Right forelimb (tissue), 1 donor: ENCODE measurements at regions not wholly inside any gene's neighbourhood (a gene's known extent, or its start where the extent isn't known, plus 50 kb on each side); places are given as distances from the start of the nearest gene placed in this dataset.
"Not testable (repeated sequence)": the region's sequence is repeated elsewhere in the genome, so short reads cannot be mapped to it uniquely, and the experiment has no call there.

Experiments
- DNase-seq: peaks from one replicate; pipeline ENCODE4 v3.0.0-alpha.2; 2018

DNA sequence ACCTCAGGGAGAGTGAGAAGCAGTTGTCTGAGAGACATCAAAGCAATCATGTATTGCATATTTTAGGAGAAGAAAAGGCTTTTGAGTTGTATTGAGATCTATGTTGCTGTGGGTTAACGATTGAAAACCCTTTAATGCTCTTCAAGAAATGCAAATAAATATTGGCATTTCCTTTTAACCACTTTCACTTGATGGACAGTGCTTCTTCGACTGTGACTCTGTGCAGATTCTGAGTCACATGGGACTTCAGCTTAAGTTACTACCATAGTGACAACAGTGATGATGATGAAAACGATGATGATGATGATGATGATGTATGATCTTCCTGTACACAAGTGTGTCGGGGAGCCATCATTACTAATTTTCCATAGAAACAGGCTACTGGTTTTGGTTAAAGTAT lies 181.8 kb downstream of the AKAIN1 start:
- DNase-seq = no peak

DNA sequence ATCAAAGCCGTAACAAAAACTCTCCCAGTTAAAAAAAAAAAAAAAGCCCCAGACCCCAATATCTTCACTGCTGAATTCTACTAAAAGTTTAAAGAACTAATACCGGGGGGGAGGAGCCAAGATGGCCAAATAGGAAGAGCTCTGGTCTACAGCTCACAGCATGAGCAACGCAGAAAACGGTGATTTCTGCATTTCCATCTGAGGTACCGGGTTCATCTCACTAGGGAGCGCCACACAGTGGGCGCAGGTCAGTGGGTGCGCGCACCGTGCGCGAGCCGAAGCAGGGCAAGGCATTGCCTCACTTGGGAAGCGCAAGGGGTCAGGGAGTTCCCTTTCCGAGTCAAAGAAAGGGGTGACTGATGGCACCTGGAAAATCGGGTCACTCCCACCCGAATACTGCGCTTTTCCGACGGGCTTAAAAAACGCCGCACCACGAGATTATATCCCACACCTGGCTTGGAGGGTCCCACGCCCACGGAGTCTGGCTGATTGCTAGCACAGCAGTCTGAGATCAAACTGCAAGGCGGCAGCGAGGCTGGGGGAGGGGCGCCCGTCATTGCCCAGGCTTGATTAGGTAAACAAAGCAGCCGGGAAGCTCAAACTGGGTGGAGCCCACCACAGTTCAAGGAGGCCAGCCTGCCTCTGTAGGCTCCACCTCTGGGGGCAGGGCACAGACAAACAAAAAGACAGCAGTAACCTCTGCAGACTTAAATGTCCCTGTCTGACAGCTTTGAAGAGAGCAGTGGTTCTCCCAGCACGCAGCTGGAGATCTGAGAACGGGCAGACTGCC lies 192.8 kb downstream of the AKAIN1 start:
- not testable (repeated sequence) for DNase-seq

DNA sequence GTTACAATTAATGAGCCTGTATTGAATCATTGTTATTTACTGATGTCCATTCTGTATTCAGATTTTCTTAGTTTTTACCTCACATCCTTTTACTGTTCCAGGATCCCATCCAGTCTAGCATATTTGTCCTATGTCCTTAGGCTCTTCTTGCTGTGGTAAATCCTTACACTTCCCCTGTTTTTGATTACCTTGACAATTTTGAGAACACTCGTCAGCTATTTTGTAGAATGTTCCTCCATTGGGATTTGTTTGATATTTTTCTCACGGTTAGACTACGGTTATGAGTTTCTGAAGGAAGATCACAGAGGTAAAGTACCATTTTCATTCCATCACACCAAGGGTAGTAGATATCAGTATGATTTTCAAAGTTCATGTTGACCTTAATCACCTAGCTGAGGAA lies 202.3 kb downstream of the AKAIN1 start:
- no peak for DNase-seq

DNA sequence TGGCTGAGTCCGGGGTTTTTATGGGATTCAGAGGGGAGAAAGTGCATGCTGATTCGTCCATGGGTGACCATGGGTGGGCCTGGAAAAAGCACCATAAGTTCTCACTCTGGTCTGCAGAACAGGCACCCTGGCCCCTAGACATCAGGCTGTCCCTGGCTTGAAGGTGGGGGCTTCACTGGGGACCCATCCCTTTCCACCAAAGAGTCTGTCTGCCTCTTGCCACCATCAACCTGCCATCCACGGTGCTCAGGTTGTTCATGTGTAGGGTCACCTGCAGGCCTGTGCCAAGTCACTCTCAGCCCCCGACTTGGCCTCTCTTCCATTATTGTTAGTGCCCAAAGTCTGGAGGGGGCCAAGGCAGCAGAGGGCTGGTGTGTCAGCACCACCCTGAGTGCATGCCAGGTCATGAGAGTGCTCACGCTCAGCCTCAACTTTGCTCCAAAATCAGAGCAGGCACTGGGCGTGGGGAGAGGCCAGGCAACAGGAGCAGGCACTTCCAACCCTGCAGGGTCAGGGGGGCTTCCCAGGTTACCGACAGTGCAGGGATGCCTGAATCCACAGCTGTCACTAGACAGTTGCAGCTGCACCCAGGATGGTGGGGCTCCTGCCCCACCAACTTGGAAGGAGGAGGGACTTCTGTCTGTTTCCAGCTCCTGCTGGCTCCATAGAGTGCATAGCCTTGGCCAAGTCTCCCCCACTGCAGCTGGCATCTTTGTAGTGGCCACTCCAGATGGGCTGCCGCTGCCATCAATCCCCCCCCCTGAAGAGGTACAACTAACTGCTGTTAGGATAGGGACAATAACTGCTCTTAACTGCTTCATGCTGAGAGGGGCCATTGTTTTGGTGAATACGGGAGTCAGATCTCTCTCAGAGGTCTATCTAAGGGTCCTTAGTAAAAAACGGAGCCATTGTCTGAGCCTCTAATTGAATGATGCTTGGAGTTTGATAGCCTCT lies 209.3 kb downstream of the AKAIN1 start:
- DNase-seq = no peak

DNA sequence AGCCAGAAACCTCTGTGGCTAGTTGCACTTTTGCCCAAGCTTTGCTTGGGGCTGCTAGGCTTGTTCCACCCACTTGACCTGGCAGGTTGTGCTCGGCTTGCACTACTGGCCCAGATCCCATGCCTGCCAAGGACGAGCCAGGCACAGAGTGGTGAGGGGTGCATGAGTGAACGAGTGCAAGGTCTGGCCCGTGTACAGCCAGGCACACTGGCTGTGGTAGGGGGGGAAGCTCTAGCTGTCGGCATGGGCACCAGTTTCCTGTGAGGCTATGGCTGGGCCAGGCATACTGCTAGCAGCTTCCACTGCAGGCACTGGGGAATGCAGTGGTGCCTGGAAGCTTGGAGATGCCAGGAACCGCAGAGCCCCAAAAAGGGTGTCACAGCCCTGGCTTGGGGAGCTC lies 210.4 kb downstream of the AKAIN1 start:
- no peak for DNase-seq

DNA sequence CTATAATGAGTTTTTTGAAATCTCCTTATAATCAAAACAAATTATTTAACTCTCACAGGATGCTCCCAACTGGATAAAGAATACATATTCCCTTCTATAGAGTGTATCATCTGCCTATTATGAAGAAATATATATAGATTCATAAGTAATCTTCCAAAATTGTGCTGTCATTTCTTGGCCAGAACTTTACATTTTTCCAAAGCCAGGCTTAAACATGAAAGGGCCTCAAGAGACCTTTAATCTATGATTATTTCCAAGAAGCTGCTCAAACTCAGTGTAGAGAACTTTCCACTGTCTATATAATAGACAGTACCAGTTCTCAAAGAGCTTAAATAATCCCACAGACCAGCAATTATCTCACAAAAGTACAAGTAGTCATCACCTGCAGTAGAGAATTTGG lies 211.0 kb downstream of the AKAIN1 start:
- no peak for DNase-seq

DNA sequence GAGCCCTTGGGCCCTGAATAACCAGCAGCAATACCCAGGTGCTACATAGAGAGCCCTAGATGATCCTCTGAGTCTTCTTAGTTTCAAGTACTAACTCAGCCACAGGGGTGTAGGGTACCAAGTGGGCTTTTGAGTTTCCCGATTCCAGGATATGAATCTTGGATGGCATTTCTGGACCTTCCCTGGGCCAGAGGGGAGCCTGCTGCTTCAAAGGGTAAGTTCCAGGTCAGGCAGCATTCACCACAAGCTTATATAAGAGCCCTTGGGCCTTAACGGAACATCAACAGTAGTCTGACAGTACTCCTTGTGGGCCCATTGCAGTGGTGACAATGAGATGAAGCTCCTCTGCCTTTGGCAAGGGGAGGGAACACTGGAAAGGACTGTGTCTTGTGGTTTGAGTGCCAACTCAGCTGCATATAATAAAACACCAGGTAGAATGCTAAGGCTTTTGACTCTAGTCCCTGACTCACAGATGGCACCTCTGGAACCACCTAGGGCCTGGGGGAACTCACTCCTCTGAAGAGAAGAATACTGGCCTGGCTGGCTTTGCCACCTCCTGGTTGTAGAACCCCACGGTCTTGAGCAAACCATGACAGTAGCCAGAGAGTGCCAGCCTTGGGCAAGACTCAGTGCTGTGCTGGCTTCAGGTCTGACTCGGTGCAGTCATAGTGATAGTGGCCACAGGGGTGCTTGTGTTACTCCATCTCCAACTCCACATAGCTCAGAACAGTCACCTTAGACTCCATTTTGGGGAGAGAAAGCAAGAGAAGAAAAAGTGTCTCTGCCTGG lies 235.7 kb downstream of the AKAIN1 start:
- no peak for DNase-seq

DNA sequence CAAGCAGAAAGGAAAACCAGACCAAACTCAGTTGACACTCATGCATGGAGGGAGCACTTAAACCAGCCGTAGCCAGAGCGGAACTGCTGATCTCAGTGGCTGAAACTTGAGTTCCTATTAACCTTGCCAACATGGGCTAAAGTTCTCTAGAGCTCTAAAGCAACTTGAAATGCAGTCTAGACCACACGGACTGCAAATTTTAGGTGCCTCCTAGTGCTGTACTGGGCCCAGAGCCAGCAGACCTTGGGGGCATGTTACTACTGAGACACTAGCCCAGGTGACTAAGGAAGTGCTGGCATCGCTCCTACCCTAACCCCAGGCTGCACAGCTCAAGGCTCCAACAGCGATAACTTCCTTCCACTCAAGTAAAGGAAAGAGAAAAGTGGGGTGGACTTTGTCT lies 236.5 kb downstream of the AKAIN1 start:
- DNase-seq = no peak

DNA sequence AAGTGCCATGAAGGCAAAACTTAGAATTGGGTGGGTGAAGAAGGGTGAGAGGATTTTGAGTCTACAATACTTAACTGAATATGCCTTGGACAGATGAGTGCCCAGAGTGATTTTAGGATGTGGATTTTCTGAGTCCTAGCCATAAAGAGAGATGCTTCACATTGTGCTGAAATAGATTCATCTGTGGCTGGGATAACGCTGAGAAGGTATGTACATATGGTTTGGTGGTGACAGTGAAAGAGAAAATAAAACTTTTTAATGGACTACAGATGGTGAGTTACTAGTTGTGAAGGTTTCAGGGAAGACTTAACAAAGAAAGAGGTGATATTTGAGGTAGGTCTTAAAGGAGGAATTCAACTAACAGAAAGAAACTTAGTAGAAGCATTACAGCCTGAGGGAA lies 265.8 kb downstream of the AKAIN1 start:
- no peak for DNase-seq

DNA sequence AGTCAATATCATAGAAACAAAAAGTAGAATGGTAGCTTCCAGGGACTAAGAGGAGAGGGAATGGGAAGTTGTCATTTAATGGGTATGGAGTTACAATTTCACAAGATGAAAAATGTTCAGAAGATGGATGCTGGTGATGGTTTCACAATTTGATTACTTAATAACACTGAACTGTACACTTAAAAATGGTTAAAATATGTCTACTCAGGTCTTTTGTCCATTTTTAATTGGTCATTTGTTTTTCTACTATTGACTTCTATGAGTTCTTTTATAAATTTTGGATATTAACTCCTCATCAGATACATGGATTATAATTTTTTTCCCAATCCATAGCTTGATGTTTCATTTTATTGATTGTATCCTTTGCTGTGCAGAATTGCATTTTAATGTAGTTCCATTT lies 275.5 kb downstream of the AKAIN1 start:
- DNase-seq = no peak

DNA sequence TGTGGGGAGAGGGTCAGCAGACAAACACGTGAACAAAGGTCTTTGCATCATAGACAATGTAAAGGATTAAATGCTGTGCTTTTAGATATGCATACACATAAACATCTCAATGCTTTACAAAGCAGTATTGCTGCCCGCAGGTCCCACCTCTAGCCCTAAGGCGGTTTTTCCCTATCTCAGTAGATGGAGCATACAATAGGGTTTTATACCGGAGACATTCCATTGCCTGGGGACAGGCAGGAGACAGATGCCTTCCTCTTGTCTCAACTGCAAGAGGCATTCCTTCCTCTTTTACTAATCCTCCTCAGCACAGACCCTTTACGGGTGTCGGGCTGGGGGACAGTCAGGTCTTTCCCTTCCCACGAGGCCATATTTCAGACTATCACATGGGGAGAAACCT lies 279.5 kb downstream of the AKAIN1 start:
- DNase-seq = not testable (repeated sequence)

DNA sequence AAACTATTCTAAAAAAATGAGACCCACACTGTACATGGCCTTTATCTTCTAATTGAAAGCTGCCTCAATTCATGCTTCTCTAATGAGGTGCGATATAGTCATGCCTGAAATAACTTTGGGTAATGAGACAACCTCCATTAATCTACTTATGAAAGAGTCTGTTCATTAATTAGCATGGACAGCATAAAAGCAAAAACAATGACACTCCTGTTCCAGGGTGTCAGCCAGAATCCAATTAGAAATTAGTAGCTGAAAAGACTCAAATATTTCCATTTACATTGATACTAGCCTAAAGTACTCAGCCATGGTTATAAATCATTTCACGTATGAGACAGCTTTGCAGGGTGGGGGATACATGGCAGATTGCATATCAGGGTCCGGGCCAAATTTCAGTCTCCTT lies 288.7 kb downstream of the AKAIN1 start:
- DNase-seq = no peak

DNA sequence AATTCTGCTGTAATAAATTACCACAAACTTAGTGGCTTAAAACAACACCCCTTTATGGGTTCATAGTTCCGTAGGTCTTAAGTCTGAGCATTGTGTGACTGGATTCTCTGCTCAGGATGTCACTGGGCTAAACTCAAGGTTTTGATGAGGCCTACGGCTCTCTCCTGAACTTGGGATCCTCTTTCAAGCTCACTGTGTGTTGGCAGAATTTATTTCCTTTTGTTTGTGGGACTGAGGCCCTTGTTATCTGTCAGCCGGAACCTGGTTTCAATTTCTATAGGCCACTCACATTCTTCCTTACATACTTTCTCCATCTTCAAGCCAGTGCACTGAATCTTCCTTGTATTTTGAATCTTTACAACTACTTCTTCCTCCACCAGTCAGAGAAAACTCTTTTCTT lies 290.2 kb downstream of the AKAIN1 start:
- DNase-seq = no peak

DNA sequence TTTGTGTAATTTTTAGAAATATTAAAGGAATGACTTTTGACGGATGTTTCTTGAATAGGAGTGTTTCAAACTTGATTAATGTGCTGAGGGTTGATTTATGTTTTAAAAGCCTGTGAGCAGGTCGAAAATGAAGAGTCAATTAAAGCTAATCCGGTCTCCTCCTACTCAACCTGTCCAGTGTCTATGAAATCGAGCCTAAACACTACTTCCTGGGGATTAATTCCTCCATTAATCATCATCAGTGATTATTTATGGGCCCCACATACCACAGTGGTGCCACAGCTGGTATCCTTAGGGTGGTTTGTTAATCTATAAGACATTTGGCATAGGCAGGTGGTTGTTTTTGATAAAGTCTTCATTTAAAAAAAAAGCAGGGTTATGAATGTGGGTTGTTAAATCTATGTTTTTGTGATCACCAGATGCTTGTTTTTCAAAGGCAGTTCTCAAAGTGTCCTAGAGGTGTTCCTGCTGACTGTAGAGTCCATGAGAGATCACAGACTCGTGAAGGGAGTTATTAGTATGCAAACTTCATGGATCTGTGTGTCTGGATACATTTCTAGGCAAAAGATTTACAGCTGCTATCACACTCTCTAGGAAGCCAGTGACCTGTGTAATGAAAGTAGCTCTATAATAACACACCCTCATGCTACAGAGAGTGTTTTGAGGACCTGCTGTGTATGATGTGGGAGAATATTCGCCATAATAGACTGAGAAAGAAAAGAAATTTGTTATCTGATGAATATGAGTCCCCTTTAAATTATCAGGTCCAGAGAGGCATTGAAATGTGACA lies 308.6 kb downstream of the AKAIN1 start:
- no peak for DNase-seq

DNA sequence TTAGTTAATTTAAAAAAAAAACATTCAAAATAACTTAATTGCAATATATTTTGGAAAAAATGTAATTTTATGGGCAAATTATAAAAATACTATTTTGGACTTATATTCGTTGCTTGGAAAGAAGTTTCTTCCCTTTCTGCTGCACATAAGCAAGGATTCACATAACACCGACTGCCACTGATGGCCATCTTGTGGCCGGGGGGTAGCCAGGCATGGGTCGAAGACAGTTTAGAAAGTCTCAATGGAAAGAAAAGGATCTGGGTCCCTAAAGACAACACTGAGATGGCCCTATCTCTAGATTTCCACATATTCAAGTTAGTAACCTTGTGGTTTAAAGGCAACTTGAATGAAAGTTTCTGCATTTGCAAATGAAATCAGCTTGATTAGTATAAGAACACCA lies 318.6 kb downstream of the AKAIN1 start:
- DNase-seq = no peak

DNA sequence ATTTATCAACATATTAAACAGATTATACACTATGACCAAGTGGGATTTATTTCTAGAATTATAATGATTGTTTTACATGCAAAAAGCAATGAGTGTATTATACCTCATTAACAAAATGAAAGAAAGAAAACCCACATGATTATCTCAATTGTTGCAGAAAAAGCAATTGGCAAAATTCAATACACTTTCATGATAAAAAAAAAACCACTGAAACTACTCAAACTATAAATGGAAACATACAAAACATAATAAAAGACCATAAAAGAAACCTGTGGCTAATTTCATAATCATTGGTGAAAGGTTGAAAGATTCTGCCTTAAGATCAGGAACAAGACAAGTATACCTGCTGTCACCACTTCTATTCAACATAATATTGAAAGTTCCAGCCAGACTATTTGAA lies 325.9 kb downstream of the AKAIN1 start:
- no peak for DNase-seq

DNA sequence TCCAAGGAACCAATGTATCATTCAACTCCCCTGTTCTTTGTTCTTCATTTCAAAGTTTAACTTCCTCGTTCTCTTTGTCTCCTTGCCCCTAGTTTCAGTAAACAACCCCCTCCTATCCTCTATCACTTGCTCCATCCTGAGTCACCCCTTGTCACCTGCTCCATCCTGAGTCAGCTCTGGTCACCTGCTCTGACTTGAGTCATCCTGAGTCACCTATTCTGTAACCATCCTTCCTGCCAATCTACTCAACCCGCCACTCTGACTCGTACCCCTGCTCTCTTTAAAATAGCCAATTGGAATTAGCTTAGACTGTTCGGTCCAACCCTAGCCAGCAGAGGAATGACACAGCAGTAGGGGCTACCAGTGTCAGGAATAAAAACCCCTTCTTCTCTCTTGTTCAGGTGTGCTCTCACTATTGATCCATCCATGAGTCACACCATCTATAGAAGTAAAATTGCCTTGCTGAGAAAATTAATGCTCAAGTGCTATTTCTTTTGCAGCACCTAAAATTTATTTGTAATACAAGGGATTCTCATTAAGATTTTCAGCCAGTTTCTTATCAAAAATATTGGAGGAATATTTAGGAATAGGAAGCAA lies 326.8 kb downstream of the AKAIN1 start:
- DNase-seq = no peak

DNA sequence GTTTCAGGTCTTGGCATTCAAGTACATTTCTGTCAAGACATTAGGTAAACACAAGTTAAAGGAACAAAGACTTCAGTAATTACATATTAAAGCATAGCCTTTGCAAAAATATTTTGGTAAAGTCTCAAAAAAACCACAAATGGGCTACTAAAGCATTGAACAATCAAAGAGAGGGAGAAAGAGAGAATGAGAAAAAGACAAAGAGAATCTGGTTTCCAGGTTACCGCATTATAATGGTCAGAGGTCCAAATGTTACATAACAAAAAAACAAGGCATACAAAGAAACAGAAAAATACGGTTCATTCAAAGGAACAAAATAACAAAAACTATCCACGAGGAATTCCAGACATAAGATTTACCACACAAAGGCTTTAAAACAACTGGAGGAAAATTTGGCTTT lies 327.9 kb downstream of the AKAIN1 start:
- DNase-seq = no peak

DNA sequence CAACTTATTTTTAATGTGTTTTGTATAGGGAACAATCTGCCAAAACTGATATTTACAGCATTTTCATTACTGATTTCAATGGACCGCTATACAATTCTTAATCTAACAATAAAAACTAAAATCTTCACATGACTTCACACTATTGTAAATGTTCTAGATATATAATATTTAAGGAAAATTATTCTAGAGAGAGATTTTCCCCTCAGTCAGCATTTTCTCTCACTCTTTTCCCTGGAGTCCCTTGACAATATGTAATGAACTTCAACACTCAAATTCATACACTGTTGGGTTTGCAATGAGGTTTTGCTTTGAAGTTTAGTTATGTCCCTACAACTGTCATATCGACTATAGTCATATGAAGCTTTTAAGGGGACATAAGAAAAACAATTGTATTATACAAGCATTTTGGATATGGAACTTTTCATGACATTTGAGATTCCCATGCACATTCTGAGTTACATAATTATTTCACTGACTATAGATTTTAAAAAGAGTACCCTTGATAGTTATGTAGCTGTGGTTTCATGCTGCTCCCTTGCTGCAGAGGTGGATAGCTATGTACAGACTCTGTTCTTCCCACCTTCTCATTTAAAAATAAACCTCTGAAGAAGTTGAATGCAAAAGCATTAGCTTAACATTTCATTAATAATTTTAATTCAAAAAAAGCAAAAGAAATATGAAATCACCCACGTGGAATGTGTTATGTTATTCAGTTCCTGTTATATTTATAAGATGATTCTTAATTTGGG lies 338.5 kb downstream of the AKAIN1 start:
- DNase-seq = no peak

DNA sequence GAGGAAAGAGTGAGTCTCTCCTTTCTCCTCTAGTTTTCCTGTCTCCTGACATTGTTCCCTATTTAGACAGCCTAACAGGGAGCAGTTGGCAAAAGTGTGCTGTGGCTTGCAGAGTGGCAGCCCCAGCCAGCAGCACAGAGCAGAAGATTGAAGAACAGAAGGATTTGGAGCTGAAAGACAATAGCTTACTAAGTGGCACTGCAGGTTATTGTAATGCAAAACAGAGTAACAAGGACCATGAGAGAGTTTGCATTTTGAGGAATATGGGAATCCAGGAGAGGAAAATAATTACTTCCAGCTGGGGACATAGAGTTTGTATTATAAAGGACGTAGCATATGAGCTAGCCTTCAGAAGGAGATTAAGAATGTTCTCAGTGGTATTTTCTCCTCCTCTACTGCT lies 342.4 kb downstream of the AKAIN1 start:
- DNase-seq = no peak

DNA sequence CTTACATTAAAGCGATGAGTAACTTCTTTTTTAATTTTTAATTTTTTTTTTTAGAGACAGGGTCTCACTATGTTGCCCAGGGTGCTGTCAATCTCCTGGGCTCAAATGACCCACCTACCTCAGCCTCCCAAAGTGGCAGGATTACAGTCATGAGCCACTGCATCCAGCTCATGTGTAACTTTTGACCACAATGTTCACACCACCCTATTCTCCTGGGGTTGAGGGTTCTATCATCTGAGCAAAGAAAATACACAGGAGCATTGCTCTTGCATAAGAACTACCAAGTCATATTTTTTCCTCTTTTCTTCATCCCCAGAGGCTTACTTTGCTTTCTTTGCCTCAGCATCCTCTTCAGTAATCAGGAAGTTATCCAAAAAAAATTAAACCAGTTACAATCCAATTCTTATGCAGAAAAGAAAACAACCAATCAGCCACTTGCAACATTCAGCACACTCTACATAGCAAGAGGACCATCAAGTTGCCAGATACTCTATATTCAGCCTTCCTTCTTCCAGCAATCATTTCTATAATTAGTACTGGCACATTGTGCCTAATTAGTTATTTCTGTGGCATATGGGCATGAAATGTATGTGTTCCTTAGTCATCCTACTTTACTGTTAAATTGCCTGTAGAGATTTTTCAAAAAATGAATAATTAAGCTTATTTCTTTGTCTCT lies 345.6 kb downstream of the AKAIN1 start:
- no peak for DNase-seq
